ENCODE measurements at regions not wholly inside any gene's neighbourhood (a gene's known extent, or its start where the extent isn't known, plus 50 kb on each side); places are given as distances from the start of the nearest gene placed in this dataset.

GRCh38 chr18:4636967-4637366, 181.9 kb upstream of the DLGAP1 start:
- no peak overlapping the region for H3K9ac ChIP-seq (ENCODE audit: low read length)
- no peaks in the 10 kb centered on the region for H3K36me3 ChIP-seq (ENCODE audit: insufficient read depth, low read length)
- H2AFZ ChIP-seq (ENCODE audit: low read depth, low read length), result no peak overlapping the region
- H3K27ac ChIP-seq (ENCODE audit: low read length), result no peak overlapping the region
- H3K4me2 ChIP-seq (ENCODE audit: low read length), result no peak overlapping the region
- H3K79me2 ChIP-seq (replicated peaks; ENCODE audit: insufficient read depth, low read length), result no peaks in the 10 kb centered on the region
- H4K20me1 ChIP-seq (ENCODE audit: insufficient read depth), result no peaks in the 10 kb centered on the region
- no peaks in the 10 kb centered on the region for H3K27me3 ChIP-seq (ENCODE audit: insufficient read depth, low read depth, low read length)
- no peaks in the 10 kb centered on the region for H3K9me3 ChIP-seq (ENCODE audit: low read length)
- no peaks in the 10 kb centered on the region for H3F3A ChIP-seq (ENCODE audit: insufficient read depth, low read length, poor library complexity, severe bottlenecking)
- TF ChIP-seq CTCF (IDR thresholded peaks at IDR 0.05; ENCODE audit: poor library complexity, severe bottlenecking) (no peak), REST (IDR thresholded peaks at IDR 0.05; ENCODE audit: borderline replicate concordance) (no peak), EP300 (conservative IDR thresholded peaks at IDR 0.05; ENCODE audit: poor library complexity, severe bottlenecking) (no peak), MXI1 (conservative IDR thresholded peaks at IDR 0.05; ENCODE audit: poor library complexity, severe bottlenecking) (no peak), EZH2 (IDR thresholded peaks at IDR 0.05; ENCODE audit: borderline replicate concordance, insufficient read depth, low read length, poor library complexity, severe bottlenecking) (no peak), SMC3 (conservative IDR thresholded peaks at IDR 0.05; ENCODE audit: poor library complexity) (no peak), RAD21 (conservative IDR thresholded peaks at IDR 0.05) (no peak), TAF1 (IDR thresholded peaks at IDR 0.05; ENCODE audit: low read depth) (no peak), POLR2AphosphoS5 (IDR thresholded peaks at IDR 0.05) (no peak)
- H3K9me2 ChIP-seq (ENCODE audit: insufficient read depth, low read length), result no peaks in the 10 kb centered on the region
- no peak overlapping the region for H3K4me3 ChIP-seq (ENCODE audit: low read length)

GRCh38 chr18:4631239-4631638, 176.1 kb upstream of the DLGAP1 start:
- Histone ChIP-seq H3F3A (ENCODE audit: insufficient read depth, low read length, poor library complexity, severe bottlenecking) (no peaks in the 10 kb centered on the region), H4K20me1 (ENCODE audit: insufficient read depth) (no peaks in the 10 kb centered on the region), H3K9ac (ENCODE audit: low read length) (no peak overlapping the region), H3K36me3 (ENCODE audit: insufficient read depth, low read length) (no peaks in the 10 kb centered on the region), H3K4me3 (ENCODE audit: low read length) (no peak overlapping the region), H2AFZ (ENCODE audit: low read depth, low read length) (no peak overlapping the region), H3K27ac (ENCODE audit: low read length) (no peak overlapping the region), H3K27me3 (ENCODE audit: insufficient read depth, low read depth, low read length) (no peaks in the 10 kb centered on the region), H3K9me2 (ENCODE audit: insufficient read depth, low read length) (no peaks in the 10 kb centered on the region), H3K4me2 (ENCODE audit: low read length) (no peak overlapping the region), H3K79me2 (replicated peaks; ENCODE audit: insufficient read depth, low read length) (no peaks in the 10 kb centered on the region), H3K9me3 (ENCODE audit: low read length) (no peaks in the 10 kb centered on the region)
- TF ChIP-seq REST (IDR thresholded peaks at IDR 0.05; ENCODE audit: borderline replicate concordance) (no peak), MXI1 (conservative IDR thresholded peaks at IDR 0.05; ENCODE audit: poor library complexity, severe bottlenecking) (no peak), TAF1 (IDR thresholded peaks at IDR 0.05; ENCODE audit: low read depth) (no peak), RAD21 (conservative IDR thresholded peaks at IDR 0.05) (no peak), CTCF (IDR thresholded peaks at IDR 0.05; ENCODE audit: poor library complexity, severe bottlenecking) (no peak), EP300 (conservative IDR thresholded peaks at IDR 0.05; ENCODE audit: poor library complexity, severe bottlenecking) (no peak), SMC3 (conservative IDR thresholded peaks at IDR 0.05; ENCODE audit: poor library complexity) (no peak), EZH2 (IDR thresholded peaks at IDR 0.05; ENCODE audit: borderline replicate concordance, insufficient read depth, low read length, poor library complexity, severe bottlenecking) (no peak), POLR2AphosphoS5 (IDR thresholded peaks at IDR 0.05) (no peak)

Measured in neural cell (in vitro differentiated cells).